GM19467 (cell line): ENCODE measurements at regions not wholly inside any gene's neighbourhood (a gene's known extent, or its start where the extent isn't known, plus 50 kb on each side); places are given as distances from the start of the nearest gene placed in this dataset.
"Not testable (repeated sequence)": the region's sequence is repeated elsewhere in the genome, so short reads cannot be mapped to it uniquely, and the experiment has no call there.

Source experiments
- ATAC-seq: cut with Tn5 transposase; IDR thresholded peaks from one replicate; pipeline ENCODE4 v1.9.1; 2021; ENCODE audit warnings: mild to moderate bottlenecking, moderate library complexity; ENCODE audit not compliant: unreplicated experiment

- ATAC-seq, result not testable (repeated sequence)
Measured at GRCh38 chr16:88162778-88163177, 211.5 kb downstream of the BANP start.

GRCh38 chr16:88164196-88165039 lies 213.2 kb downstream of the BANP start:
- not testable (repeated sequence) for ATAC-seq

GRCh38 chr16:88165040-88165544 lies 213.9 kb downstream of the BANP start:
- ATAC-seq, result not testable (repeated sequence)

- not testable (repeated sequence) for ATAC-seq
Measured at GRCh38 chr16:88165683-88166082, 214.4 kb downstream of the BANP start.

DNA sequence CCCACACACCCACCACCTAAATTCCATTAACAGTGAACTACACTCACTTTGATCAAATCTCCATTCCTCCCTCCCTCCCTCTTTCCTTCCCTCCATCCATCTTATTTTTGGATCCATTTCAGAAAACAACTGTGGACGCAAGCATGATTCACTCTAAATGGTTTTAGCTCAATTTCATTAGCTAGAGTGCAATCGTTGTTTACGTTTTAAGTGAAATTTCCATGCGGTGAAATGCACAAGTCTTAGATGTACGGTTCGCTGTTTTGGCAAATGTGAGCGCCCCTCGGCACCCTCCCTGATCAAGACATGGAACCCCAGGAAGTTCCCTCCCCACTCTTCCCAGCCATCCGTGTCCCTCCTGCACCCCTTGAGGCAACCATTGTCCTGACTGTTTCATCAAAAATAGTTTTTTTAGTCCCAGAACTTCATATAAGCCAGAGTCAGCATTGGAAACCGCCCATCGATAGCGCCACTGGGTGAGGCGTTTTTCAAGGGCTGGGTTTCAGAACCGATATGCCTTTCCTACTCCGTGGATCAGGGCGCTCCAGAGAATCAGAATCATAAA lies 215.1 kb downstream of the BANP start:
- not testable (repeated sequence) for ATAC-seq

GRCh38 chr16:88167798-88168556 lies 214.8 kb upstream of the ZNF469 start:
- ATAC-seq, result not testable (repeated sequence)

GRCh38 chr16:88168557-88168949 lies 214.2 kb upstream of the ZNF469 start:
- not testable (repeated sequence) for ATAC-seq

DNA sequence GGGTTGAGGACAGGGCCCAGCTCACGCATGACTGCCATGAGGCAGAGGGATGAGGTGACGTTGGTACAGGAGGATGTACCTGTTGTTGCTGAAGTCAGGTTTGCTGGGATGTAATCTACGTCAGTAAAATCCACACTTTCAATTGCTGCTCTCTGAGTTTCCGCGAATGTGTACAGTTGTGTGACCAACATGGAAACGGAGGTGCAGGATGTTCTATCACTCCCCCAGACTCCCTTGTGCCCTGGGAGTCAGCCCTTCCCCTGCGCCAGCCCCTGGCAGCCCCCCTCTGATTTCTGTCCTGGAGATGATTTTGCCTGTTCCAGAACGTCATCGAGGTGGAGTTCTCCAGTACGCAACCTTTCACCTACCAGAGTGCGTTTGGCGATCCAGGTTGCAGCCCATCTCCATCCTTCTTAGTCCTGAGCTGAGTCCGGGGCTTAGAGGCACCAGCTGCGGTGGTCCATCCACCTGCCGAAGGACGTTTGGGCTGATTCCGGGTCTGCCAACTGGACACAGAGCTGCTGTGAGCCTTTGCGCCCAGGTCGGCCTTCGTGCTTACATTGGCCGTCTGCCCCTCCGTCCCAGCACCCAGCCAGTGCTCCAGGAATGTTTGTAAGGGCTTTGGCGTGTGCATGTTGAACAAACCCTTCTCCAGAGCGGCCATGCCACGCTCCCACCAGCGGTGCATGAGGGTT lies 213.5 kb upstream of the ZNF469 start:
- ATAC-seq, result not testable (repeated sequence)

DNA sequence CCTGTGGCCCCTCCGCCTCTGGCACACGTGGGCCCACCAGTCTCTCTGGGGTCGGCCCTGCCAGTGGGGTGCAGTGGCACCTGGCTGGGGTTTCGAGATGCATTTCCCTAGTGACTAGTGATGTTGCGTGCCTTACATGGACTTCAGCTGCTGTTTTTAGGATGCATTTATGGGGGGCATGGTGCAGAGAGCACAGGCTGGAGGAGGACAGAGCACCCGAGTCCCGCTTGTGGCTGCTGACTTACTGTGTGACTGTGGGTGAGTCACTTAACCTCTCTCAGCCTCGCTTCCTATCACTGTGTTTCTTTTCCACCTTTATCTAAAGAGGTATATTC lies 213.0 kb upstream of the ZNF469 start:
- ATAC-seq, result not testable (repeated sequence)

DNA sequence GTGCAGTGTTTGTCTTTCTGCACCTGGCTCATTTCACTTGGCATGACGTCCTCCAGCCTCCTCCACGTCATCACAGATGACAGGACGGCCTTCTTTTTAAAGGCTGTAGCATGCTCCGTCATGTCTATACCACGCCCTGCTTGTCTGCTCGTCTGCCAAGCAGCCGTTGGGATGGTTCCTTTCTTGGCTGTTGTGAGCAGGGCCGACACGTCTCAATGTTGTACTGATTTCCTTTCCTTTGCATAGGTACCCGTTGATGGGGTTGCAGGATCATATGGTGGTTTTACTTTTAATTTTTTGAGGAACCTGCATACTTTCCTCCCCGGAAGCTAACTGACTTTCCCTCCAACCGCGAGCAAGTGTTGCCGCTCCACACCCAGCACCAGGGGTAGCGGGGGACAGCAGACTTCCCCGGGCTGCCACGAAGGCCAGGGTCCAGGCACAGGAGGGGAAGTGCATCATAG lies 212.2 kb upstream of the ZNF469 start:
- no peak for ATAC-seq

- ATAC-seq, result not testable (repeated sequence)
Measured at GRCh38 chr16:88171126-88171525, 211.6 kb upstream of the ZNF469 start.

DNA sequence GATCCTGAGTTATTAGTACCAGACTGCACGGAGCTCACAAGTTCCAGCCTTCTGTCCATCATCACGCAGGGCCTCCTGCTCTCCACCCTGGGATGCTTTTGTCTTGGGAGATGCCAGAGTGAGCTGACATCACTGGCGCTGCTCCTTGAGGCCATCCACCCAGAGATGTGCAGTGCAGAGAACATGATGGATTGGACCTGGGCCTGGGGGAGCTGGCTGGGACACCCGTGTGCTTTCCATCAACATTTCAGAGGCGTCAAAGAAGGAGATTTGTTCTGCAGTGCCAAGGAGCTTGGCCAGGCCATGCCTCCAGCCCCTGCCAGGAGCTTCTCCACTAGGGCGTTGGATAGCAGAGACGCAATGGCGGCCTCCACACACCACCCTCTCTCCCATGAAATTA lies 206.6 kb upstream of the ZNF469 start:
- ATAC-seq, result not testable (repeated sequence)

DNA sequence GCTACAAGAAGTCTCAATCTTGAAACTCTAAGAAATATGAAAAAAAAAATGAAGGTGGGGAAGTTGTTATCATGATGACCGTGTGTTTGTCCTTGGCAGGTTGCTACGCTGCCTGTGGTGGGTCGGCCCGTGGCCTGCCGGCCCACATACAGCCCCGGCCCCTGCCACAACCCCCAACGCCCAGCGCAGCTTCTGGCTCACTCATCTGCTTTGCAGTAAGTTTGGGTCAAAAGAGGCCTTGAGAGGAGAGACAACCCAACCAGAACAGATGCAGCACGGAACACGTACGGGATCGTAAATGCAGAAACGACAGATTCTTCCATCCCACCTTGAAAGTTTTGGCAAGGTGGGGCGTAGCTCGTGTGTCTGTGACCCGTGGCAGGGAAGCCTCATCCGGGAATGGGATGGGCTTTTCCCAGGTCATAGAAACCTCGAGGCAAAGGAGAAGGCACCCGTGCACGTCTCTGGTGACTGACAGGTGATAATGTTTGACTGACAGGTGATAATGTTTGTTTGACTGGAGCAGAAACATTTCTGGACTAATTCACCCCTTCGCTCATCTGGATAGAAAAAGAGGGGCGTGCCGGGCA lies 206.1 kb upstream of the ZNF469 start:
- ATAC-seq, result not testable (repeated sequence)

DNA sequence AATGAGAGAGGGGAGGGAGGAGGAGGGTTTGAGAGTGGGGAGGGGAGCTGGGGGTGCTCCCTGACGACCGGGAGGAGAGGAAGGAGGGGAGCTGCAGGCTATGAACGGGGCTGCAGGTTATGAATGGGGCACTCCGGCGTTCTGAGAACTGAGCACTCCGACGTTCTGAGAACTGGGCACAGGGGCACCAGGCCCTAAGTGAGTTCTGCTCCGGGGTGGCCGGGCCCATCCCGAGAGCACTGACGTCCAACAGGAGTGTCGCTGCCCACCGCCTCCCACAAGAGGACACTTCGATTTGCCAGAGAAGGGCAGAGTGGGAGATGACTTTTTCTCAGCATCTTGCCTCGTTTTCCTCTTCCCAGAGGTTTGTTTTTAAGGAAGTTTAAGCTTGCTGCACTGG lies 204.5 kb upstream of the ZNF469 start:
- ATAC-seq, result not testable (repeated sequence)

DNA sequence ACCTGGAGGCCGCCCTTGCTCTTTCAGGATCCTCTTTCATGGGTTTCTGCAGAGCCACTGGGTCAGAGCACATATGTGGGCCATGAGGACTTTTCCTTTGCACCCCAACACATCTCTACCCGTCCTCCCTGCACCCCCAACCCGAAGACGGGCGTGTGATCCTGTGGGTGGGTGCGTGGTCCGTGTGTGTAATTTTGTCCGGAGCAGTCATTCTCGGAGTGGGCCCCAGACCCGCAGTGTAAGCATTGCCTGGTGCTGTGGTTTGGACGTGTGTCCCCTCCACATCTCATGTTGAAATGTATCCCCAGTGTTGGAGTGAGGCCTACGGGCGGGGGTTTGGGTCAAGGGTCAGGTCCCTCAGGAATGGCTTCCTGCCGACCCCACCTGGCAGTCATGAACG lies 203.9 kb upstream of the ZNF469 start:
- not testable (repeated sequence) for ATAC-seq

GRCh38 chr16:88182967-88183881 lies 199.5 kb upstream of the ZNF469 start:
- ATAC-seq, result not testable (repeated sequence)

DNA sequence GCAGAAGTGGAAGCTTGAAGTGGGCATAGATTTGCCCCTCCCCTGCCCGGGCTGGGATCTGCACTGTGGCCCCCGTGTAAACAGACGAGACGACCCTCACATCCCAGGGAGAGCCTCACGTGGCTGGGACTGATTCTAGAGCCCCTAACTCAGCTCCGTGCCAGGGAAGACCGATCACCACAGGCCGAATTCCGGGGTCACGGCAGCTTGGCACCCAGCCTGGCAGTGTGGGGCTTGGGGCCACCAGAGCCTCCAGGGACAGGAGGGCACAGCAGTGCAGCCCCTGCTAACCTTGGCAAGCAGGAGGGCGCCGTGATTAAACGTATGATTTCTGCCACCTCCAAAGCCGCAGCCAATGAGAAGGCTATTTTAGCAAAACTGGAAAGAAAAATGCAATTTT lies 198.7 kb upstream of the ZNF469 start:
- not testable (repeated sequence) for ATAC-seq

DNA sequence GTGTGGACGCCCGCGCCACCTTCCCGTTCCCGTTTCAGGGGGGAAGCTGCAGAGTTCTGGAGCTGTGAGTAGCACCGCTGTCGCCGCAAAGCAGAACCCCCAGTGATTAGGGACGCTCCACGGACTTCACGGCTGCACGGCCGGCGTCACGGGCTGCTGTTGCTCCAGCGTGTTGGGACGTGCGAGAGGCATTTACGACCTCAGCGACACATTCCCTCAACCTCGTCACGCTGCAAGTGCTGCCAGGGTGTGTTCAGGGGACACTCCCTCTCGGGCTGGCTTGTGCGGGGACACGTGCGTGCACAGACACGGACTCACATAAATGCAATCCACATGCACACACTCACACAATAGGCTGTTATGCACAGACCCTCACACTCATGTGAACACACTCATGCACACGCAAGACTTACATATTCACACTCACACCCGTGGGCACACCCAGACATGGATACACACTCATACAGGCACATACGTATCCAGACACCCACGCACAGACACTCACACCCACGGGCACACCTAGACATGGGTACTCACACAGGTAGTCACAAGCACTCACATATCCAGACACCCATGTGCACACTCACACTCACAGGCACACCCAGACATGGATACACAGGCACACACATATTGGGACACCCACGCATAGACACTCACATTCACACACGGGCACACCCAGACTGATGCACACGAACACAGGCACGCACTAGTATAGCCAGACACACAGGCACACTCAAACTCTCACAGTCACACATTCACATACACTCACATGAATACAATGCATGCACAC lies 198.0 kb upstream of the ZNF469 start:
- not testable (repeated sequence) for ATAC-seq
